ENCODE measurements at regions not wholly inside any gene's neighbourhood (a gene's known extent, or its start where the extent isn't known, plus 50 kb on each side); places are given as distances from the start of the nearest gene placed in this dataset.
"Not testable (repeated sequence)": the region's sequence is repeated elsewhere in the genome, so short reads cannot be mapped to it uniquely, and the experiment has no call there.

GRCh38 chr7:65609131-65609530 lies 235.5 kb downstream of the ZNF92 start:
- H3K4me2 ChIP-seq (ENCODE audit: low read length) = no peak overlapping the region
- TF ChIP-seq, protein P1, sequence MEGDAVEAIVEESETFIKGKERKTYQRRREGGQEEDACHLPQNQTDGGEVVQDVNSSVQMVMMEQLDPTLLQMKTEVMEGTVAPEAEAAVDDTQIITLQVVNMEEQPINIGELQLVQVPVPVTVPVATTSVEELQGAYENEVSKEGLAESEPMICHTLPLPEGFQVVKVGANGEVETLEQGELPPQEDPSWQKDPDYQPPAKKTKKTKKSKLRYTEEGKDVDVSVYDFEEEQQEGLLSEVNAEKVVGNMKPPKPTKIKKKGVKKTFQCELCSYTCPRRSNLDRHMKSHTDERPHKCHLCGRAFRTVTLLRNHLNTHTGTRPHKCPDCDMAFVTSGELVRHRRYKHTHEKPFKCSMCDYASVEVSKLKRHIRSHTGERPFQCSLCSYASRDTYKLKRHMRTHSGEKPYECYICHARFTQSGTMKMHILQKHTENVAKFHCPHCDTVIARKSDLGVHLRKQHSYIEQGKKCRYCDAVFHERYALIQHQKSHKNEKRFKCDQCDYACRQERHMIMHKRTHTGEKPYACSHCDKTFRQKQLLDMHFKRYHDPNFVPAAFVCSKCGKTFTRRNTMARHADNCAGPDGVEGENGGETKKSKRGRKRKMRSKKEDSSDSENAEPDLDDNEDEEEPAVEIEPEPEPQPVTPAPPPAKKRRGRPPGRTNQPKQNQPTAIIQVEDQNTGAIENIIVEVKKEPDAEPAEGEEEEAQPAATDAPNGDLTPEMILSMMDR (IDR thresholded peaks at IDR 0.05; ENCODE audit: low read length) = no peak
- TF ChIP-seq EZH2 (IDR thresholded peaks at IDR 0.05; ENCODE audit: borderline replicate concordance, low read length) = no peak
- H3K4me1 ChIP-seq (ENCODE audit: insufficient read depth, low read length, severe bottlenecking) = no peaks in the 10 kb centered on the region
- no peak overlapping the region for H2AFZ ChIP-seq (ENCODE audit: low read length)
- no peaks in the 10 kb centered on the region for H4K20me1 ChIP-seq (ENCODE audit: insufficient read depth, low read length)
- H3K4me3 ChIP-seq (ENCODE audit: low read depth, low read length, poor library complexity, severe bottlenecking) = no peak overlapping the region
- no peaks in the 10 kb centered on the region for H3K36me3 ChIP-seq (ENCODE audit: insufficient read depth, low read length)
- H3F3A ChIP-seq (ENCODE audit: insufficient read depth, low read length) = no peaks in the 10 kb centered on the region
- H3K9me2 ChIP-seq (ENCODE audit: low read depth, low read length) = no peaks in the 10 kb centered on the region
- H3K9ac ChIP-seq (ENCODE audit: low read length) = no peak overlapping the region
- H3K9me3 ChIP-seq (ENCODE audit: low read length) = no peaks in the 10 kb centered on the region
- H3K79me2 ChIP-seq (ENCODE audit: insufficient read depth, low read length) = no peaks in the 10 kb centered on the region
- H3K27me3 ChIP-seq (ENCODE audit: insufficient read depth, low read length) = no peaks in the 10 kb centered on the region
- no peak overlapping the region for H3K27ac ChIP-seq (ENCODE audit: low read depth, low read length, poor library complexity, severe bottlenecking)

DNA sequence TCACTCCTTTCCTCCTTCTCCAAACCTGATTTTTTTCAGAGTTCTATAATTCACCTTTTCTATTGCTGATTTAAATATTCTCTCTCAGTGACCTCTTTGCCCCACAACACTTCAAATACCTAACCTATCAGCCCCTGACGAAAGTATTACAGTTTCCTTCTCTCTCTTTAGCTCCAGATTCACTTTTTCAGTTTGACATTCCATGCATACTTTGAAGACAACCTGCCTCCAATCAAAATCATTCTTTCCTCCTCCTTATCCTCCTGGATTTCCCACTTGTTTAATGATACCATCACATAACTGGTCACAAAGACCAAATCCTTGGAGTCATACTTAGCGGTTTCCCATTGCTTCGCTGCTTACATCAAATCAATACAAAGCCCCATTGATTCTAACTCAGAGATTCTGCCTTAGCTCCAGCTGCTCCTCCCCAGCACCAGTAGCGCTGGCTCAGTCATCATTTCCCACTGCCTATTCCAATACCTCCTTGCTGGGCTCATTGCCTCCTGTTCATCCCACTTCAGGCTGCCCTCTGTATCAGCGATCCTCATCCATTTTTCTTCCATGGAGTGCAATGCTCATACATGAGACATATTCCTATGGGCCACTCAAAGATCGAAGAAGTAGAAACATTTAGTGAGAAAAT lies 240.1 kb downstream of the ZNF92 start:
- H3K9me3 ChIP-seq (ENCODE audit: low read length); H2AFZ ChIP-seq (ENCODE audit: low read length); H3K4me1 ChIP-seq (ENCODE audit: insufficient read depth, low read length, severe bottlenecking); H3K4me3 ChIP-seq (ENCODE audit: low read depth, low read length, poor library complexity, severe bottlenecking); H4K20me1 ChIP-seq (ENCODE audit: insufficient read depth, low read length); H3K9ac ChIP-seq (ENCODE audit: low read length); H3K27ac ChIP-seq (ENCODE audit: low read depth, low read length, poor library complexity, severe bottlenecking); H3K9me2 ChIP-seq (ENCODE audit: low read depth, low read length); H3F3A ChIP-seq (ENCODE audit: insufficient read depth, low read length); H3K4me2 ChIP-seq (ENCODE audit: low read length); H3K79me2 ChIP-seq (ENCODE audit: insufficient read depth, low read length); H3K36me3 ChIP-seq (ENCODE audit: insufficient read depth, low read length); H3K27me3 ChIP-seq (ENCODE audit: insufficient read depth, low read length): not testable (repeated sequence)

DNA sequence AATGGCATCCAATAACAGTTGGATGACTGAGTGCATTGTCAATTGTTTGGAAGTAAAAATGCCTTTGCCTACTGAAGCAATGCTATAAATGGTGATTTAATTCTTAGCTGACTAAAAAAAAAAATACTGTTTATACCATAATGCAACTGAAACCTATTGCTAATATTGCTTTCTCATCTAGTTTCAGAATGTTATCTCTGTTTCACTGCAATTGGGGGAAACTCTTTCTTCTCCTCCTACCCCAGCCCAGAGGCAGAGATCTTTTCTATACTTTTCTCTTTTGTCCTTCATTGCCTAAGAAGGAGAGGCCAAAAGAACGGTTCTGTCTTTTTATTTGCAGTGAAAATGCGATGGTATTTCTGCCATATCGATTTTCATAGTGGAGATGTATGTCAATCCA lies 242.5 kb downstream of the ZNF92 start:
- H3K4me3 ChIP-seq (ENCODE audit: low read depth, low read length, poor library complexity, severe bottlenecking); H3K9me2 ChIP-seq (ENCODE audit: low read depth, low read length); H3K27me3 ChIP-seq (ENCODE audit: insufficient read depth, low read length); H3K4me1 ChIP-seq (ENCODE audit: insufficient read depth, low read length, severe bottlenecking); H2AFZ ChIP-seq (ENCODE audit: low read length); H3K27ac ChIP-seq (ENCODE audit: low read depth, low read length, poor library complexity, severe bottlenecking); H3K79me2 ChIP-seq (ENCODE audit: insufficient read depth, low read length); H3K4me2 ChIP-seq (ENCODE audit: low read length); H3K9me3 ChIP-seq (ENCODE audit: low read length); H3K36me3 ChIP-seq (ENCODE audit: insufficient read depth, low read length); H4K20me1 ChIP-seq (ENCODE audit: insufficient read depth, low read length); H3K9ac ChIP-seq (ENCODE audit: low read length); H3F3A ChIP-seq (ENCODE audit: insufficient read depth, low read length): not testable (repeated sequence)

GRCh38 chr7:65620216-65620615 lies 246.6 kb downstream of the ZNF92 start:
- not testable (repeated sequence) for H3F3A ChIP-seq (ENCODE audit: insufficient read depth, low read length); H3K9ac ChIP-seq (ENCODE audit: low read length); H4K20me1 ChIP-seq (ENCODE audit: insufficient read depth, low read length); H3K27ac ChIP-seq (ENCODE audit: low read depth, low read length, poor library complexity, severe bottlenecking); H3K9me3 ChIP-seq (ENCODE audit: low read length); H3K9me2 ChIP-seq (ENCODE audit: low read depth, low read length); H3K4me3 ChIP-seq (ENCODE audit: low read depth, low read length, poor library complexity, severe bottlenecking); H2AFZ ChIP-seq (ENCODE audit: low read length); H3K36me3 ChIP-seq (ENCODE audit: insufficient read depth, low read length); H3K27me3 ChIP-seq (ENCODE audit: insufficient read depth, low read length); H3K4me1 ChIP-seq (ENCODE audit: insufficient read depth, low read length, severe bottlenecking); H3K79me2 ChIP-seq (ENCODE audit: insufficient read depth, low read length); H3K4me2 ChIP-seq (ENCODE audit: low read length)
